Mesothelial cell of epicardium (in vitro differentiated cells): ENCODE measurements at regions not wholly inside any gene's neighbourhood (a gene's known extent, or its start where the extent isn't known, plus 50 kb on each side); places are given as distances from the start of the nearest gene placed in this dataset.
"Not testable (repeated sequence)": the region's sequence is repeated elsewhere in the genome, so short reads cannot be mapped to it uniquely, and the experiment has no call there.

Experiments
- DNase-seq, 2 experiments: peaks; one replicate each; pipeline ENCODE4 v3.0.0; 2021; ENCODE audit warnings: low spot score in 2 of 2; ENCODE audit not compliant: unreplicated experiment in 2 of 2
- H3K27ac Mint-ChIP-seq: 2 replicates; pipeline ENCODE4 v1.8.0; 2021; ENCODE audit warnings: mixed read lengths
- H3K27me3 Mint-ChIP-seq: 2 replicates; pipeline ENCODE4 v1.8.0; 2021; ENCODE audit warnings: low read depth, mixed read lengths
- H3K36me3 Mint-ChIP-seq: 2 replicates; pipeline ENCODE4 v1.8.0; 2021; ENCODE audit warnings: mixed read lengths
- H3K4me1 Mint-ChIP-seq: 2 replicates; pipeline ENCODE4 v1.8.0; 2021; ENCODE audit warnings: mixed read lengths
- H3K4me3 Mint-ChIP-seq: 2 replicates; pipeline ENCODE4 v1.8.0; 2021; ENCODE audit warnings: mild to moderate bottlenecking, moderate library complexity, mixed read lengths
- H3K9me3 Mint-ChIP-seq: 2 replicates; pipeline ENCODE4 v1.8.0; 2021; ENCODE audit warnings: mixed read lengths
- TF ChIP-seq, protein P1 (sequence below): fragments of 200-600 bp; sonication (generic); IDR thresholded peaks from one replicate; pipeline ENCODE4 v1.5.0; 2021; ENCODE audit warnings: antibody characterized with exemption; ENCODE audit not compliant: unreplicated experiment

DNA sequence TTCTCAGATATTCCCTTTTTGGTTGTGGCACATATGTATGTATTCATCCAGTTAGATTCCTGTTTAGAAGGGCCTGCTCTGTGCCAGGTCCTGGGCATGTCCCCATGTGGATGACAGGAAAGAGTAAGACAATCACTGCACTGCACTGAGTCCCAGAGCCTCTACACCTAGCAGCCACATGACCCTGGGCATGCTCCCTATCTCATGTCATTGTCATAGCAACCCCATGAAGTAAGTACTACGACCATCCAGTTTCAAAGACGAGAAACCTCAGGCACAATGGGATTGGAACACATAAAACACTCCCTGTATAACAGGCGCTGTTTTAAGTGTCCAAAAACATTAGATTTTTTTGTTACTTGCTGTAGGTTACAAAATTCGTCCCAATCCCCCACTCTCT is 594.4 kb downstream of the UQCRFS1 start:
- H3K4me1 Mint-ChIP-seq, result no peaks in the 10 kb centered on the region
- H3K4me3 Mint-ChIP-seq, result no peak overlapping the region
- H3K36me3 Mint-ChIP-seq, result no peaks in the 10 kb centered on the region
- H3K27ac Mint-ChIP-seq, result no peak overlapping the region
- DNase-seq, result no peak
- no peaks in the 10 kb centered on the region for H3K27me3 Mint-ChIP-seq
- TF ChIP-seq, protein P1, sequence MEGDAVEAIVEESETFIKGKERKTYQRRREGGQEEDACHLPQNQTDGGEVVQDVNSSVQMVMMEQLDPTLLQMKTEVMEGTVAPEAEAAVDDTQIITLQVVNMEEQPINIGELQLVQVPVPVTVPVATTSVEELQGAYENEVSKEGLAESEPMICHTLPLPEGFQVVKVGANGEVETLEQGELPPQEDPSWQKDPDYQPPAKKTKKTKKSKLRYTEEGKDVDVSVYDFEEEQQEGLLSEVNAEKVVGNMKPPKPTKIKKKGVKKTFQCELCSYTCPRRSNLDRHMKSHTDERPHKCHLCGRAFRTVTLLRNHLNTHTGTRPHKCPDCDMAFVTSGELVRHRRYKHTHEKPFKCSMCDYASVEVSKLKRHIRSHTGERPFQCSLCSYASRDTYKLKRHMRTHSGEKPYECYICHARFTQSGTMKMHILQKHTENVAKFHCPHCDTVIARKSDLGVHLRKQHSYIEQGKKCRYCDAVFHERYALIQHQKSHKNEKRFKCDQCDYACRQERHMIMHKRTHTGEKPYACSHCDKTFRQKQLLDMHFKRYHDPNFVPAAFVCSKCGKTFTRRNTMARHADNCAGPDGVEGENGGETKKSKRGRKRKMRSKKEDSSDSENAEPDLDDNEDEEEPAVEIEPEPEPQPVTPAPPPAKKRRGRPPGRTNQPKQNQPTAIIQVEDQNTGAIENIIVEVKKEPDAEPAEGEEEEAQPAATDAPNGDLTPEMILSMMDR, result no peak
- H3K9me3 Mint-ChIP-seq, result peaks cover 33% of the 10 kb centered on the region

DNA sequence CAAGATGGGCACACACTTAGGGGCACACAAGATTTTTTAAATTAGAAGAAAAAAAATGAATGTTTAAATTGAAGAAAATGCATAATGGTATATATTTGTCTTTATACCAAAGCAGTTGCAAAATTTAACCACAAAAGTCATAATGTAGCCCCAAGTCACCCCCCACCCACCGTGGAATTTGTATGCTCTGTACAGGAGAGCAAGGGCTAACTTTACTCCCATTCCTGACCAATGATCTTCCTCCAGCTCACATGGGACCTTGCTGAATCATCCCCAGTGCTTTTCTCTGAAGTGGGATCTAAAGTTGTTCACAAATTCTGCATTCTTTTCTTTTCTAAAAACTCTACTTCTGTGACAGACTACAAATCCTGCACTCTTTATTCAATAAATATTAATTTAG is 597.0 kb downstream of the UQCRFS1 start:
- H3K27me3 Mint-ChIP-seq, result no peaks in the 10 kb centered on the region
- H3K9me3 Mint-ChIP-seq, result peaks cover 35% of the 10 kb centered on the region
- H3K36me3 Mint-ChIP-seq, result no peaks in the 10 kb centered on the region

DNA sequence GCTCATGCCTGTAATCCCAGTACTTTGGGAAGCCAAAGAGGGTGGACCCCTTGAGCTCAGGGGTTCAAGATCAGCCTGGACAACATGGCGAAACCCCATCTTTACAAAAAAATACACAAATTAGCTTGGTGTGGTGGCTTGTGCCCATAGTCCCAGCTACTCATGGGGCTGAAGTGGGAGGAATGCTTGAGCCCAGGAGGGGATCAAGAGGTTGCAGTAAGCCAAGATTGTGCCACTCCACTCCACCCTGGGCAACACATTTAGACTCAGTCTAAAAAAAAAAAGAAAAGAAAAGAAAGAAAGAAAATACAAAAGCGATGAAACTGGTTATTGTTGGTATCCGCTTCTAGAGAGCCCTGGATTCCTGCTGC is 597.4 kb downstream of the UQCRFS1 start:
- no peaks in the 10 kb centered on the region for H3K27me3 Mint-ChIP-seq
- peaks cover 35% of the 10 kb centered on the region for H3K9me3 Mint-ChIP-seq
- no peaks in the 10 kb centered on the region for H3K4me1 Mint-ChIP-seq
- H3K36me3 Mint-ChIP-seq, result no peaks in the 10 kb centered on the region
- H3K27ac Mint-ChIP-seq, result no peak overlapping the region
- no peak for DNase-seq
- H3K4me3 Mint-ChIP-seq, result no peak overlapping the region
- TF ChIP-seq, protein P1, result no peak

More for the DNA sequence above, 597.0 kb downstream of the UQCRFS1 start:
- H3K4me1 Mint-ChIP-seq, result no peaks in the 10 kb centered on the region
- no peak overlapping the region for H3K27ac Mint-ChIP-seq
- no peak overlapping the region for H3K4me3 Mint-ChIP-seq
- DNase-seq, result no peak
- TF ChIP-seq, protein P1, result no peak

DNA sequence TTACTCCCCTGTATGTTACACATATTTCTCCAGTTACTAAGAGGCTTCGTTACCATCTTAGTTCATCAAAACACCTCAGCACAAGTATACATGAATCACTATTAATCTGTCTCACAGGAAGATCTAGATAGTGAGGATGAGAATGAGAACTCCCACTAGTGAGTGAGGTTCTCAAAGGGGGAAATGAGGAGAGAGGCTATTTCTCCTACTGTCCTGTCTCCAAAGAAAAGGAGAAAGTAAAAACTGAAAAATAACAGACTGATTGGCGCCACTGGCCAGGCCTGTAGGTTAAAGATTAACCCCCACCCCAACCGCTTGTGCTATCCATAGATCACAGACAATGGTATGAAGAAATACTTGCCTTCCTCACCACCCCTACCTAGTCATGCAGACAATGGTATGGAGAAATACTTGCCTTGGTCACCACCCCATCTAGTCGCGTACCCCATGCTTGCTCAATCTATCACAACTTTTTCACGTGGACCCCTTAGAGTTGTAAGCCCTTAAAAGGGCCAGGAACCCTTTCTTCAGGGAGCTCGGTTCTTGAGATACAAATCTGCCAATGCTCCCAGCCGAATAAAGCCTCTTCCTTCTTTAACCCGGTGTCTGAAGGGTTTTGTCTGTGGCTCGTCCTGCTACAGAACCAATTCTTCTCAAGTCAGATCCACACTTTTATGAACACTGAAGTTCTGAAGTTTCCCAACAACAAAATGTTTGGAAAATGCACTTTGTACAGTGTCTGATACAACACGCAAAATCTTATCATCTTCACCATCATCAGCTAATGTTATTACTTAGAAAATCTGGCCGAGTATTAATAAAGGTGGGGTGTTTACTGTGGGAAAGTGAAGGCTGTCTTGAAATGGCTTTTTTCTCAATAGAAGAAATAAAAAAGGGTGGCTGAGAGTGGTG is 598.1 kb downstream of the UQCRFS1 start:
- Mint-ChIP-seq H3K9me3 (peaks cover 35% of the 10 kb centered on the region), H3K27me3 (no peaks in the 10 kb centered on the region), H3K36me3 (no peaks in the 10 kb centered on the region), H3K4me1 (no peaks in the 10 kb centered on the region), H3K4me3 (no peak overlapping the region), H3K27ac (no peak overlapping the region)
- no peak for DNase-seq
- TF ChIP-seq, protein P1, result no peak

DNA sequence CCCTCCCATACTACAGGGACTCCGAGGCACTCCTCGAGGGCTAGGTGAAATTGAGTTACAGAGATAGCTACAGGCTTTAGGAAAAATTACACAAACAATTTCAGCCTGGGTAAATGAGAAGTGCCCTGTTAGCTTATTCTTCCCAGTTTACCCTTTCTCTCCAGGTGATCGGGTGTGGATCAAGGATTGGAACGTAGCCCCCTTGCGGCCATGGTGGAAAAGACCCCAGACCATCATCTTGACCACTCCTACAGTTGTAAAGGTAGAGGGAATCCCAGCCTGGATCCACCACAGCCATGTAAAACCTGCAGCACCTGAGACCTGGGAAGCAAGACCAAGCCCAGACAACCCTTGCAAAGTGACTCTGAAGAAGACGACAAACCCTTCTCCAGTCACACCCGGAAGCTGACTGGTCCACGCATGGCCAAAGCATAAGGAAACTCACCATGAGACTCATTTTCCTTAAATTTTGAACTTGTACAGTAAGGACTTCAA is 600.6 kb downstream of the UQCRFS1 start:
- no peak for DNase-seq
- TF ChIP-seq, protein P1, result no peak
- H3K9me3 Mint-ChIP-seq, result peaks cover 40% of the 10 kb centered on the region
- no peak overlapping the region for H3K27ac Mint-ChIP-seq
- H3K27me3 Mint-ChIP-seq, result no peaks in the 10 kb centered on the region
- H3K4me1 Mint-ChIP-seq, result no peaks in the 10 kb centered on the region
- no peak overlapping the region for H3K4me3 Mint-ChIP-seq
- H3K36me3 Mint-ChIP-seq, result no peaks in the 10 kb centered on the region

DNA sequence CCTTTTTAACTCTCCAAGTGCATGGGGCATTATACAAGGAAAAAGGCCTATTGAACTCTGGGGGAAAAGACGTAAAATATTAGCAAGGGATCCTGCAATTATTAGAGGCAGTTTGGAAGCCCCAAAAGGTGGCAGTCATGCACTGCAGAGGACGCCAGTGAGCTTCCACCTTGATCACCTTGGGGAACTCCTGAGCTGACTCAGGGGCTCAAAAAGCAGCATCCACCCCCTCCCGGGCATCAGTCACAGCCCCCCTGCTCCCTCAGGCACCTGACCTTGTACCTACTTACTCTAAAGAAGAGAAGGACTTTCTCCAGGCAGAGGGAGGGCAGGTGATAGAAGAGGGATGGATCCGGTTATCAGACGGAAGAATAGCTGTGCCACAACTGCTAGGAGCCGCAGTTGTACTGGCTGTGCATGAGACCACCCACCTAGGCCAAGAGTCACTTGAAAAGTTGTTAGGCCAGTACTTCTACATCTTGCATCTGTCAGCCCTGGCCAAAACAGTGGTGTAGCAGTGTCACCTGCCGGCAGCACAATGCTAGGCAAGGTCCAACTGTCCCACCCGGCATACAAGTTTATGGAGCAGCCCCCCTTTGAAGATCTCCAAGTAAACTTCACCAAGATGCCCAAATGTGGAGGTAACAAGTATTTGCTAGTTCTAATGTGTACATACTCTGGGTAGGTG is 601.6 kb downstream of the UQCRFS1 start:
- not testable (repeated sequence) for H3K4me3 Mint-ChIP-seq, H3K27ac Mint-ChIP-seq, H3K4me1 Mint-ChIP-seq, DNase-seq, H3K27me3 Mint-ChIP-seq, H3K36me3 Mint-ChIP-seq
- H3K9me3 Mint-ChIP-seq, result peaks cover 41% of the 10 kb centered on the region
